Omental fat pad (tissue), 3 donors: ENCODE measurements at regions not wholly inside any gene's neighbourhood (a gene's known extent, or its start where the extent isn't known, plus 50 kb on each side); places are given as distances from the start of the nearest gene placed in this dataset.
"Not testable (repeated sequence)": the region's sequence is repeated elsewhere in the genome, so short reads cannot be mapped to it uniquely, and the experiment has no call there.

ENCODE experiments used
- ATAC-seq: fragments of 150-250 bp; one replicate; pipeline ENCODE4 v1.9.1; 2016; ENCODE audit warnings: mild to moderate bottlenecking, moderate library complexity; ENCODE audit not compliant: low FRiP score
- DNase-seq: peaks from one replicate; pipeline ENCODE4 v3.0.0-alpha.2; 2019; ENCODE audit warnings: low spot score
- CTCF ChIP-seq, 3 donors: fragments of 450-650 bp; IDR thresholded peaks; one replicate each; pipeline ENCODE4 v1.5.1; 2016 to 2017; ENCODE audit warnings: antibody characterized with exemption in 3 of 3, mild to moderate bottlenecking in 3 of 3, moderate library complexity in 2 of 3

- no peak for TF ChIP-seq CTCF (IDR thresholded peaks at IDR 0.05)
- no peak for DNase-seq
- no peak for ATAC-seq
Measured at GRCh38 chr5:105168806-105169205, 1606.2 kb upstream of the NUDT12 start.

- TF ChIP-seq CTCF (IDR thresholded peaks at IDR 0.05), result no peak
- ATAC-seq, result no peak
- DNase-seq, result no peak
Measured at GRCh38 chr5:105167092-105167491, 1604.5 kb upstream of the NUDT12 start.

- ATAC-seq (no peak), DNase-seq (no peak)
- TF ChIP-seq CTCF (IDR thresholded peaks at IDR 0.05), result no peak
Measured at GRCh38 chr5:105163547-105163946, 1601.0 kb upstream of the NUDT12 start.

DNA sequence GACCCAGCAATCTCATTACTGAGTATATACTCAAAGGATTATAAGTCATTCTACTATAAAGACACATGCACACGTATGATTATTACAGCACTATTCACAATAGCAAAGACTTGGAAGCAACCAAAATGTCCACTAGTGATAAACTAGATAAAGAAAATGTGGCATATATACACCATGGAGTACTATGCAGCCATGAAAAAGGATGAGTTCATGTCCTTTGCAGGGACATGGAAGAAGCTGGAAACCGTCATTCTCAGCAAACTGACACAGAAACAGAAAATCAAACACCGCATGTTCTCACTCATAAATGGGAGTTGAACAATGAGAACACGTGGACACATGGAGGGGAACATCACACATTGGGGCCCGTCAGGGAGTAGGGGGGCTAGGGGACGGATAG, 1600.0 kb upstream of the NUDT12 start:
- not testable (repeated sequence) for ATAC-seq, DNase-seq

GRCh38 chr5:105158526-105158925, 1595.9 kb upstream of the NUDT12 start:
- ATAC-seq (no peak), DNase-seq (no peak)
- TF ChIP-seq CTCF (IDR thresholded peaks at IDR 0.05), result no peak

GRCh38 chr5:105150323-105150722, 1587.7 kb upstream of the NUDT12 start:
- ATAC-seq, result no peak
- DNase-seq, result no peak
- no peak for TF ChIP-seq CTCF (IDR thresholded peaks at IDR 0.05)

- DNase-seq, result no peak
- no peak for ATAC-seq
- no peak for TF ChIP-seq CTCF (IDR thresholded peaks at IDR 0.05)
Measured at GRCh38 chr5:105146867-105147266, 1584.3 kb upstream of the NUDT12 start.

DNA sequence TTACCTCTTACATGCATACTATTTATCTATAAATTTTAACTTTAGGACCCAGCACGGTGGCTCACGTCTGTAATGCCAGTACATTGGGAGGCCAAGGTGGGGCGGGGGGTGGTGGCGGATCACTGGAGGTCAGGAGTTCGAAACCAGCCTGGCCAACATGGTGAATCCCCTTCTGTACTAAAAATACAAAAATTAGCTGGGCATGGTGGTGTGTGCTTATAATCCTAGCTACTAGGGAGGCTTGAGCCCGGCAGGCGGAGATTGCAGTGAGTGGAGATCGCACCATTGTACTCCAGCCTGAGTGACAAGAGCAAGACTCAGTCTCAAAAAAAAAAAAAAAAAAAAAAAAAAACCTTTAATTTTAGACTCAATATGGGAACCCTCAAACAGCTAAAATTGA, 1582.6 kb upstream of the NUDT12 start:
- no peak for ATAC-seq
- TF ChIP-seq CTCF (IDR thresholded peaks at IDR 0.05), result no peak
- no peak for DNase-seq
